Stomach (tissue), 8 donors: ENCODE measurements at regions not wholly inside any gene's neighbourhood (a gene's known extent, or its start where the extent isn't known, plus 50 kb on each side); places are given as distances from the start of the nearest gene placed in this dataset.

Experiments used
- DNase-seq, 2 donors: peaks; one replicate each; pipeline versions ENCODE4 v3.0.0 to v3.0.0-alpha.2; 2013 to 2019
- H3K27ac ChIP-seq, 5 donors: fragments of 200-600 bp in 4 of 5; sonication (generic) in 4 of 5; one replicate each; pipeline ENCODE4 v1.5.1; 2013 to 2019; ENCODE audit warnings: mild to moderate bottlenecking in 1 of 5, moderate library complexity in 1 of 5
- H3K27me3 ChIP-seq, 3 donors: fragments of 200-600 bp; sonication (generic); one replicate each; pipeline ENCODE4 v1.5.1; 2017 to 2019; ENCODE audit warnings: mixed run types in 1 of 3
- H3K36me3 ChIP-seq, 4 donors: fragments of 200-600 bp; sonication (generic); 1 replicate in 3 of 4; 2 replicates in 1 of 4; pipeline ENCODE4 v1.5.1; 2016 to 2019
- H3K4me1 ChIP-seq, 4 donors: fragments of 200-600 bp; sonication (generic); one replicate each; pipeline ENCODE4 v1.5.1; 2016 to 2019
- H3K4me3 ChIP-seq, 4 donors: fragments of 200-600 bp; sonication (generic) in 3 of 4; one replicate each; pipeline ENCODE4 v1.5.1; 2016 to 2019; ENCODE audit warnings: mild to moderate bottlenecking in 1 of 4
- H3K9me3 ChIP-seq, 4 donors: fragments of 200-600 bp; sonication (generic); one replicate each; pipeline ENCODE4 v1.5.1; 2016 to 2019
- CTCF ChIP-seq, 7 experiments: fragments of 450-650 bp in 4 of 7; fragments of 200-600 bp in 3 of 7; sonication (generic) in 3 of 7; IDR thresholded peaks; one replicate each; pipeline ENCODE4 v1.5.1; 2016 to 2019; ENCODE audit warnings: antibody characterized with exemption in 7 of 7, control low read depth in 2 of 7, mild to moderate bottlenecking in 1 of 7
- EP300 ChIP-seq: sonication (generic); formaldehyde crosslinking; IDR thresholded peaks from one replicate; pipeline ENCODE4 v1.6.1; 2017; ENCODE audit warnings: antibody characterized with exemption
- POLR2A ChIP-seq, 4 donors: fragments of 450-650 bp; IDR thresholded peaks; one replicate each; pipeline ENCODE4 v1.6.1; 2016; ENCODE audit warnings: antibody characterized with exemption in 4 of 4, control low read depth in 2 of 4, mild to moderate bottlenecking in 1 of 4, moderate library complexity in 1 of 4
- POLR2AphosphoS5 ChIP-seq, 3 donors: sonication (generic); formaldehyde crosslinking; IDR thresholded peaks; one replicate each; pipeline ENCODE4 v1.6.1; 2016; ENCODE audit warnings: antibody characterized with exemption in 3 of 3
- WGBS, 5 donors: extraction: QIAGEN DNeasy Blood & Tissue Kit in 3 of 5; methylation state at CpG; one replicate each; pipeline versions ENCODE4 v1.1.5 to v1.1.7; 2013 to 2018; 5-methylcytosine and 5-hydroxymethylcytosine counted together
- intact Hi-C: fragments of 100-400 bp; cut with DNase I; formaldehyde crosslinking; loops from one replicate; pipeline ENCODE4 v1.15.1; 2023; ENCODE audit warnings: low total_unique reads
- donor health status: healthy with polysubstance abuse.
- donor health status: Bipolar disorder and iron deficiency.
- donor health status: healthy.

GRCh38 chr3:16671690-16672089 lies 66.5 kb upstream of the DAZL start:
- intact Hi-C loops: no loop called here
- no peaks in the 10 kb centered on the region for H3K4me1 ChIP-seq
- peaks cover 0 to 16% (median 10%) of the 10 kb centered on the region in 4 donors for H3K9me3 ChIP-seq
- TF ChIP-seq EP300: no peak
- no peak for TF ChIP-seq POLR2AphosphoS5 (IDR thresholded peaks at IDR 0.05)
- TF ChIP-seq CTCF (IDR thresholded peaks at IDR 0.05): no peak
- no peak for TF ChIP-seq POLR2A (IDR thresholded peaks at IDR 0.05)
- H3K27me3 ChIP-seq: no peaks in the 10 kb centered on the region
- H3K27ac ChIP-seq: no peak overlapping the region
- DNase-seq: no peak
- WGBS, 5 donors: 60 to 90% (median 71%) methylated on average over 1 of the region's 1 CpG
- H3K4me3 ChIP-seq: no peak overlapping the region
- H3K36me3 ChIP-seq: no peaks in the 10 kb centered on the region

GRCh38 chr3:16673530-16673929 lies 68.3 kb upstream of the DAZL start:
- TF ChIP-seq POLR2A (IDR thresholded peaks at IDR 0.05) (no peak), EP300 (no peak), POLR2AphosphoS5 (IDR thresholded peaks at IDR 0.05) (no peak), CTCF (IDR thresholded peaks at IDR 0.05) (no peak)
- Histone ChIP-seq H3K27me3 (no peaks in the 10 kb centered on the region), H3K27ac (no peak overlapping the region), H3K4me3 (no peak overlapping the region), H3K36me3 (no peaks in the 10 kb centered on the region), H3K9me3 (peaks cover 0 to 16% (median 12%) of the 10 kb centered on the region in 4 donors), H3K4me1 (no peaks in the 10 kb centered on the region)
- intact Hi-C loops: no loop called here
- DNase-seq: no peak

GRCh38 chr3:16675805-16676204 lies 70.6 kb upstream of the DAZL start:
- H3K27me3 ChIP-seq: no peaks in the 10 kb centered on the region
- TF ChIP-seq POLR2AphosphoS5 (IDR thresholded peaks at IDR 0.05): no peak
- no peak for TF ChIP-seq CTCF (IDR thresholded peaks at IDR 0.05)
- TF ChIP-seq EP300: no peak
- TF ChIP-seq POLR2A (IDR thresholded peaks at IDR 0.05): no peak
- H3K27ac ChIP-seq: no peak overlapping the region
- H3K4me3 ChIP-seq: no peak overlapping the region
- peaks cover 0 to 16% (median 12%) of the 10 kb centered on the region in 4 donors for H3K9me3 ChIP-seq
- H3K4me1 ChIP-seq: no peaks in the 10 kb centered on the region
- H3K36me3 ChIP-seq: no peaks in the 10 kb centered on the region
- intact Hi-C loops: no loop called here
- no peak for DNase-seq

GRCh38 chr3:16686679-16687078 lies 81.5 kb upstream of the DAZL start:
- H3K27ac ChIP-seq: no peak overlapping the region
- no peaks in the 10 kb centered on the region for H3K9me3 ChIP-seq
- H3K4me1 ChIP-seq: no peaks in the 10 kb centered on the region
- WGBS, 5 donors: 84 to 94% (median 89%) methylated on average over 3 of the region's 3 CpGs
- no peak for TF ChIP-seq POLR2A (IDR thresholded peaks at IDR 0.05)
- no peak for TF ChIP-seq POLR2AphosphoS5 (IDR thresholded peaks at IDR 0.05)
- no peak for TF ChIP-seq CTCF (IDR thresholded peaks at IDR 0.05)
- TF ChIP-seq EP300: no peak
- H3K36me3 ChIP-seq: no peaks in the 10 kb centered on the region
- intact Hi-C loops: no loop called here
- no peak overlapping the region for H3K4me3 ChIP-seq
- H3K27me3 ChIP-seq: no peaks in the 10 kb centered on the region
- DNase-seq: no peak

- H3K4me3 ChIP-seq: no peak overlapping the region
- H3K36me3 ChIP-seq: no peaks in the 10 kb centered on the region
- intact Hi-C loops: no loop called here
- no peak overlapping the region for H3K27ac ChIP-seq
- H3K27me3 ChIP-seq: no peaks in the 10 kb centered on the region
- DNase-seq: no peak
- no peaks in the 10 kb centered on the region for H3K9me3 ChIP-seq
- TF ChIP-seq EP300 (no peak), POLR2AphosphoS5 (IDR thresholded peaks at IDR 0.05) (no peak), POLR2A (IDR thresholded peaks at IDR 0.05) (no peak), CTCF (IDR thresholded peaks at IDR 0.05) (no peak)
- H3K4me1 ChIP-seq: no peaks in the 10 kb centered on the region
Observed at GRCh38 chr3:16687221-16687620, 82.0 kb upstream of the DAZL start.
